Fibroblast of gingiva (primary cell): ENCODE measurements at regions not wholly inside any gene's neighbourhood (a gene's known extent, or its start where the extent isn't known, plus 50 kb on each side); places are given as distances from the start of the nearest gene placed in this dataset.
"Not testable (repeated sequence)": the region's sequence is repeated elsewhere in the genome, so short reads cannot be mapped to it uniquely, and the experiment has no call there.

Experiments
- DNase-seq: peaks from one replicate; pipeline ENCODE4 v3.0.0-alpha.2; 2011; ENCODE audit warnings: low read depth

DNA sequence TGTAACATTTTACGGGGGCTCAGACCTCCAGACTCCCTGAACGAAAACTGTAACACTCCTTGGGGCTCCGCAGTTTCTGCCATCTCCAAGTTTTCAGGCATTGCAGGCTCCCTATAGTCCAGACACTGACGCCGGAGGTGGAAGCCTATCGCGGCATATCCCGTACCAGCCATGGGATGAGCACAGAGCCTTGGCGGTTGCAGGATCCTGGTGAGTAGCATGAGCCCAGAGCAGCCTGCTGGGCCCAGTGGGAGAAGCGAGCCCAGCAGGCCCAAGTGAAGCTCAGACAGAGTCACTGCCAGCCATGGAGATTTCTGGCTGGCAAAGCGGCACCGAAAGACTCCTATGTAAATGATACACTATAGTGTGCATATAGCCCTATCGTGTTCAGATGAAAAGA lies 446.8 kb downstream of the COL11A1 start:
- no peak for DNase-seq

DNA sequence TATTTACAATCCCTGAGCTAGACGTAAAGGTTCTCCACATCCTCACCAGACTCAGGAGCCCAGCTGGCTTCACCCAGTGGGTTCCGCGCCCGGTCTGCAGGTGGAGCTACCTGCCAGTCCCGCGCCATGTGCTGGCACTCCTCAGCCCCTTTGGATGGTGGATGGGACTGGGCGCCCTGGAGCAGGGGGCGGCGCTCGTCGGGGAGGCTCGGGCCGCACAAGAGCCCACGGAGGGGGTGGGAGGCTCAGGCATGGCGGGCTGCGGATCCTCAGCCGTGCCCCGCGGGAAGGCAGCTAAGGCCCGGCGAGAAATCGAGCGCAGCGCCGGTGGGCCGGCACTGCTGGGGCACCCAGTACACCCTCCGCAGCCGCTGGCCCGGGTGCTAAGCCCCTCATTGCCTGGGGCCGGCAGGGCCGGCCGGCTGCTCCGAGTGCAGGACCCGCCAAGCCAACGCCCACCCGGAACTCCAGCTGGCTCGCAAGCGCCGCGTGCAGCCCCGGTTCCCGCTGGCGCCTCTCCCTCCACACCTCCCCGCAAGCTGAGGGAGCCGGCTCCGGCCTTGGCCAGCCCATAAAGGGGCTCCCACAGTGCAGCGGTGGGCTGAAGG lies 448.3 kb downstream of the COL11A1 start:
- not testable (repeated sequence) for DNase-seq

DNA sequence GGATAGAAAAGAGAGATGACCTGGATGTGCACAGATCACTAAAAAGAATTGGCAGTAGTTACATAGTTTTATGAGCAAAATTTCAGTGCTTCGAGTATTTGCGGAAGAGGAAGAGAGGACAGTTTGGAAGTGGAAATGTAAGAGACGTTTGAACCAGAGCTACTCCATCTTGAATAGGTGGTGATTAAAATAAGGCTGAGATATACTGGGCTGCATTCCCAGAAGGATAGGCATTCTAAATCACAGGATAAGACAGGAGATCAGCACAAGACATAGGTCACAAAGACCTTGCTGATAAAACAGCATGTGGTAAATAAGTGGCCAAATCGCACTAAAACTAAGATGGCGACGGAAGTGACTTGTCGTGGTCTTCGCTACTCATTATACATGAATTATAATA lies 453.3 kb downstream of the COL11A1 start:
- DNase-seq: no peak

DNA sequence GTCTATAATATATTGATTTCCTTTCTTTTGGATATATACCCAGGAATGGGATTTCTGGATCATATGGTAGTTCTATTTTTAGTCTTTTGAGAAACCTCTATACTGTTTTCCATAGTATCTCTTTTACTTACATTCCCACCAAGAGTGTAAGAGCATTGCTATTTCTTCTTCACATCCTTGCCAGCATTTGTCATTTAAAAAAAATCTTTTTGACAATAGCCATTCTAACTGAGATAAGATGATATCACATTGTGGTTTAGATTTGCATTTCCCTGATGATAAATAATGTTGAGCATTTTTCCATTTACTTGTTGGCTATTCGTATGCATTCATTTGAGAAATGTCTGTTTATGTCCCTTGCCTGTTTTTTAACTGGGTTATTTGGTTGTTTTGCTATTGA lies 467.4 kb downstream of the COL11A1 start:
- no peak for DNase-seq

DNA sequence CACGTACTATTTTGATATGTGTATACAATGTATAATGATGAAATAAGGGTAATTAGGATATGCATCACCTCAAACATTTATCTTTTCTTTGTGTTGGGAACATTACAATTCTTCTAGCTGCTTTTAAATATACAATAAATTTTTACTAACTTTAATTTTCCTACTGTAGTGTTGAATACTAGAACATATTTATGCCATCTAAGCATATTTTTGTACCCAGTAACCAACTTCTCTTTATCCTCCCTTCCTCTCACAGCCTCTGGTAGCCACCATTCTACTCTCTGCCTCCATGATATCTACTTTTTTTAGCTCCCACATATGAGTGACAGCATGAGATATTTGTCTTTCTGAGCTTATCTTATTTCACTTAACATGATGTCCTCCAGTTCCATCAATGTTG lies 468.0 kb downstream of the COL11A1 start:
- DNase-seq: no peak

DNA sequence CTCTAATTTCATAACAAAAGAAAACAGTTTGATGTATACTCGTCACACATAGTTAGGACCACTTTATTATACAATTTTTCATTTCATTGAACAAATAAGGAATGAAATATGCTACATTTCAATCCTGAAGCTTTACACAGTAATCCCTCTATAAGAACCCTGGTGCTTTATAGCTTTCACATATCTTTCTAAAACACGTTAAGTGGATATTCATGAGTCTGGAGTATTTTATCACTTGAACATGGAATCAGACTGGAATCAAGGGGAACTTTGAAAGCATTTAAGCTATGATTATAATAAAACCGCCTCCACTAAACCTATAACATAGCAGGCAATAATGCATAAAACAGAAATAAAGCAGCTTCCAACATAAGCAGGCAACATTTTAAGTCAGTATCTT lies 476.6 kb downstream of the COL11A1 start:
- DNase-seq: no peak

DNA sequence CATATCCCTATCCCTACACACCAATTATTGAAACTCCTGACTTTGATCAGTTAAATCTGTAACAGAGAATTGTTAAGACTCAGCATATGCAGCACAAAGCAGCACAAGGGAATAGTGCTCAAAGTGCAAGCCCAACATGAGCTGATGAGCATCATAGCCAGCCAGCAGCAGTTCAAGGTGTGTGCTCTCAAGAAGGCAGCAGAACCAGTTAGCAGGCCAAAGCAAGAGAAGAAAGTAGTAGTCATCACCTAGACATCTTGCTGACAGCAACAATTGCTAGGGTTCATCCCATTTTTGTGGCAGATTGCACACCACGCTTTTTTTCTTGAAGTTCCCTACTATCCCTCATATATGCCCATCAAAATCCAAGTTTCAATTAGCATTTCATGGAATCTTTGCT lies 478.3 kb downstream of the COL11A1 start:
- DNase-seq: no peak

DNA sequence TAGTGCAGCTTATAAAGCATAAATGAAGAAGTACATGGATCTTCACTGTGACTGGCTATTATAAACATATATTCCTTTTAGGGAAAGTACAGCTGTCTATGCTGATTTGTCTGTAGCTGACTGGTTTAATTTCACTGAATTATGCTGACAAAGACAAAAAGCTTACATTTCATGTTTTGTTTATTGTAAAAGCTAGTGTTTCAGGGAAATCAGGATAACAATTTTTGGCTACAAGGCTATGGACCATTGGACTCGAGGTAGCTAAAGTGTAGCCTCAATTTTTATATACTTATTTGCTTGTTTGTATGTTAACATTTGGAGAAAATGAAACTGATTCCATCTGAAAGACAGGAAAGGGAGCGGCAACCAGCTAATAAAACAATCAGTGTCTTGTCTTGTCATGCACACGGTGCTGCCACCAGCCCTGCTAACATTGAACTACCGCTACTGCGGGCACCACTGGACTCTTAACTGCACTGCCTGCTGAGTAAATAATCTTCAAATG lies 480.2 kb downstream of the COL11A1 start:
- DNase-seq: peak; percentile 14

DNA sequence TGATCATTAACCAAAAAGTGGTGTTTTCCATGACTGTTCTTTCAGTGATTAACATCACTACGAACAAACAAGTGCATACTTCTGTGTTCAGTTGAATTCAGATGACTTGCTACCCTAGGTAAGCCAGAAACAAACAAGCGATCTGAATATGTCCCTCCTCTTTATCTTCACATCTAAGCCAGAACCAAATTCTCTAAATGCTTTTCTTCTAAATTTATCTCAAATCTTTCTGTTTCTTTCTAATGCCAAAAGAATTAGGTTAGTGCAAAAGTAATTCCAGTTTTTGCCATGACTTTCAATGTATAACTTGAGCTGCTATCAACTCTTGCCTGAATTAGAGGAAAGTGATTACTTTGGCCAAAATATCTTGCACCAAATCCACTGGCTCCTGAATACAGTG lies 481.2 kb downstream of the COL11A1 start:
- no peak for DNase-seq

DNA sequence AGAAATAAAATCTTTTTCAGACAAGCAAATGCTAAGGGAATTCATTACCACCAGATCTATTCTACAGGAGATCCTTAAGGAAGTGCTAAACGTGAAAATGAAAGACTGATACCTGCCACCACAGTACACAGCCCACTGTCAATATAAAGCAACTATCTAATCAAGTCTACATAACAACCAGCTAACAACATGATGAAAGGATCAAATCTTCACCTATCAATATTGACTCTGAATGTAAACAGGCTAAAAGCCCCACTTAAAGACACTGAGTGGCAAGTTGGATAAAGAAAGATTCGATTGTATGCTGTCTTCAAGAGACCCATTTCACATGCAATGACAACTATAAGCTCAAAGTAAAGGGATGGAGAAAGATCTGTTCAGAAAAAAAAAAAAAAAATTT lies 492.4 kb downstream of the COL11A1 start:
- no peak for DNase-seq

DNA sequence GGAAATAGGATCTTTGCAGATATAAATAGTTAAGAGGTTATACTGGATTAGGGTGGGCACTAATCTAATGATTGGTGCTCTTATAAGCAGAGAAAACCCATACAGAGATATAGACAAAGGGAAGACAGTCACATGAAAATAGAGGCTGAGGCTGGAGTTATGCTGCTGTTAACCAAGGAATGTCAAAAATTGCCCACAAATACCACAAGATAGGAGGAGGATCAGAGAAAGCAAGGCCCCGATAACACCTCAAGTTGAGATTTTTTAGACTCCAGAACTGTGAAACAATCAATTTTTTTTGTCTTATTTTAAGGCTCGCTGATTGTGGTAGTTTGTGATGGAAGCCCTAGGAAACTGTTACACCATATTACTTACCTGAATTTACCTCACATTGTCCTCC lies 513.2 kb downstream of the COL11A1 start:
- DNase-seq: no peak

DNA sequence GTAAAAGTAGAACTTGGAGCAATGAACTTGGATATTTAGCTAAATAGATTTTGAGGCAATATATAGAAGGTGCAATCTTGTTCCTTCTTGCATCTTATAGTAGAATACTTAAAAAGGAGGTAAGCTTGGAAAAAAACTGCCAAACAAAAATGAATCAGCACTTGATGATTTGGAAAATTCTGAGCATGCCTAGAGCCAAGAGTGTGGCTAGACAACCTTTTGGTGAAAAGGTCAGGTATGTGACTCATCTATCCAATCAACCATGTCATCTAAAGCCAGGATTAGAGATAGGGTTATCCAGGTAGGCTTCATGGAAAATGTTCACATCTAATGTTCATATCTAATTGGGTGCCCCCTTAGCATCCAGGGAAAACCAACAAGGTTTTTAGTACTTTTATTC lies 515.0 kb downstream of the COL11A1 start:
- no peak for DNase-seq

DNA sequence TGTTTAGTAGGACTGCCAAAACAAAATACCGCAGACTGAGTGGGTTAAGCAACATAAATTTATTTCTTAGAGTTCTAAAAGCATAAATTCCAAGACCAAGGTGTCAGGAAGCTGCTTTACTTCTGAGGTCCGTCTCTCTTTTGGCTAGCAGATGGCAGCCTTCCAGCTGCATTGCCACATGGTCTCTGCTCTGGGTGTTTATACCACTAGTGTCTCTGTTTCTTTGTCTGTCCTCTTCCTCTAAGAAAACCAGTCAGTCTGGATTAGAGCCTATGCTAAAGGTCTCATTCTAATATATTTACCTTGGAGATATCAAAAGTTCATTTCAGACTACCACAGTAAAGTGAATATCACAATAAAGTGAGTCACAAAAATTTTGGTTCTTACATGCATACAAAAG lies 519.8 kb downstream of the COL11A1 start:
- DNase-seq: peak; percentile 2

DNA sequence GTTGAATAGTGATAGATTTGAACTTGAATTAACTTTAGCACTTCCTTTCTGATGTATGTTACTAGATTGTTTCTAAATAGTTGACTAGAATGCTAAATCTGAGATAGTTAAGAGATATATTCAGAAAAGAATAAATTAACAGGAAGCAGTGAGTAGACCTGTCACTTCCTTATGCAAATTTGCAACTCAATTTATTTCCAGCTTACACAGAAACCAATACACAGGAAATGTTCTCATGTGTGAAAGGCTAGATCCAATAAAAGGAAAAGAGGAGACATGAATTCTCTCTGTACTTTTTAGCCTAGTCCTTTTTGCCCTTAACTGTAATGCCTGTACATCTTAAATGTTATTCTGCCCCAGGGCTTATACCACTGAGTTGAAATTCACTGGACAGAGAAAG lies 522.3 kb downstream of the COL11A1 start:
- no peak for DNase-seq

DNA sequence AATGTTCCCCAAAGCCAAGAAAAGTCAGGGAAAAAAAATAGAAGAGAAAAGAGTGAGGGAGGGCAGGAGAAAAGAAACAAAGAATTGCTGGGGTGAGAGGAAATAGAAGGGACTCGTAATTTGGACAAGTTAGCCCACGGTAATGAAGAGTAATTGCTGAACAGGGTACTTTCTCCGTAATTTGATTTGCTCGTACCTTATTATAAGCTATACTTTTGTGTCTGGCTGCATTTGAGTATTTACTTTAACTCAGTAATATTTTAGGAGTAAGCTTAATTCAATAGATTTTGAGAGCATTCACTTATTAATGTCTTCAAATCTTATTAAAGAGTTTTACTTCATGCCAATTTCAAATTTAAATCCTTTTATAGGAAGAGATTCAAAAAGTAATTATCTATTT lies 527.5 kb downstream of the COL11A1 start:
- DNase-seq: no peak

DNA sequence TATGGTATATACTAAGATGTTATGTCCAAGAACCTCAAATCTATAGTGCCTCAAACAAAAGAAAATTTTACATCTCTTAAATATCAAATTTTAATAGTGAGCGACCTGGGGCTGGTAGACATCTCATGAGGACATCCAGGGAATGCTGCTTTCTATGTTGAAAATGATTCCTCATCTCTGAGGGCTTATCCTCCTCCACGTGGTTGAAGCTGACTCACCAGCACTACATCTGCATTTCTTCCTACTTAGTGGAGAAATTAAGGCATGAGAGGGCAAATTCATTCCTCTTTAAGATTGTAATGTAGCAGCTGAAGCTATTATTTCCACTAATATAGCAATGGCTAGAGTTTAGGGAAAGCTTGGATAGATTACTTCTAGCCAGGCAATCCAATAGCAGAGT lies 529.5 kb downstream of the COL11A1 start:
- DNase-seq: no peak

DNA sequence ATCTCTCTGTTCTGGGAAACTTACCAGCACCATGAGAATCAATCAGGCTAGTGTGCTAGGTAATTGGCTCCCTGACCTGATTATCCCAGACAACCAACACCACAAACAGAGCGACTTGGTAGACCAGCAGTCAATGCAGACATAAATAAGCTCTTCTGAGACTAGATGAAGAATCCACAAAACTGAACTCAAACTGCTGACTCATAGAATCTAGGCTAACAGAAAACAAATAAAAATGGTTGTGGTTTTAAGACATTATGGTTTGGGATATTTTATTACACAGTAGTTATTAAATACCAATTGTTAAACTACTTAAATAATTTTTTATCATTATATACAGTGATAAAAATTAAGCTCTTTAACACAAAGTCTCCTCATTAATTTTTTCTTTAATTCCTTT lies 535.7 kb downstream of the COL11A1 start:
- no peak for DNase-seq

DNA sequence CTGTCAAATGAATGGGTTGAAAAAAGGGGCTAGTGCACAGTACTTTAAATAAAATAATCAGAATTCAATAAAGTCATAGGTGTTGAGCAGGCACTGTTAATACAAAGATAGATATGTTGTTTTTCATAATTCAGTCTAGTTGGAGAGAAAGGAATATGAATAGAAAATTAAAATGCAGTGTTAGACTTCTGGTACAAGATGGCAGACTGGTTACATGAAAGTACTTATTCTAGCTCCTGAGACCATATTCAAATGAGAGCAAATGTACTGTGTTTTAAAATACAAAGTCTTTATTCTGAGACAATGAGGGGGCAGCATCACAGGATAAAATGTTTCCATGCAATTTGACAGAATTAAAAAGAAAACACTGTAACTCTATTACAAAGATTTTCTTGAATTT lies 542.1 kb downstream of the COL11A1 start:
- DNase-seq: no peak

DNA sequence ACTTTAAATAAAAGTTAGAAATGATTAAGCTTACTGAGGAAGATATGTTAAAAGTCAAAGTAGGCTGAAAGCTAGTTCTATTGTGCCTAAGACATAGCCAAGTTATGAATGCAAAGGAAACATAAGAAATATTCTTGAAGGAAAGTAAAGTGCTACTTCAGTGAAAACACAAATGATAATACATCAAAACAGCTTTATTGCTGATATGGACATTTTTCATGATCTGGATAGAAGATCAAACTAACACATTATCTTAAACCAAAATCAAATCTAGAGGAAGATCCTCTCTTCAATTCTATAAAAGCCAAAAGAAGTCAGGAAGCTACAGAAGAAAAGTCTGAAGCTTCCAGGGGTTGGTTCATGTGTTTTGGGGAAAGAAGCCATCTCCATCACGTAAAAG lies 545.9 kb downstream of the COL11A1 start:
- no peak for DNase-seq

DNA sequence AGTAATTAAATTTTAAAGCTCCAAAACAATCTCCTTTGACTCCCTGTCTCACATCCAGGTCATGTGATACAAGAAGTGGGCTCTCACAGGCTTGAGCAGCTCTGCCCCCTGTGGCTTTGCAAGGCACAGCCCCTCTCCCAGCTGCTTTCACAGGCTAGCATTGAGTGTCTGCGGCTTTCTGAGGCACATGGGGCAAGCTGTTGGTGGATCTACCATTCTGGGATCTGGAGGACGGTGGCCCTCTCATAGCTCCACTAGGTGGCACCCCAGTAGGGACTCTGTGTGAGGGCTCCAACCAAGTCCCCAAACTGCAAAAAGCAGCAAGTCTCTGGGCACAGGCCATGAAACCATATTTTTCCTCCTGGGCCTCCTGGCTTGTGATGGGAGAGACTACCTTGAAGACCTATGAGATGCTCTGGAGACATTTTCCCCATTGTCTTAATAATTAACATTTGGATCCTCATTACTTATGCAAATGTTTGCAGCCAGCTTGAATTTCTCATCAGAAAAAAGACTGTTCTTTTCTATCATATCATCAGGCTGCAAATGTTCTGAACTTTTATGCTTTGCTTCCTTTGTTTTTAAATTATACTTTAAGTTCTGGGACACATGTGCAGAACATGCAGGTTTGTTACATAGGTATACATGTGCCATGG lies 554.1 kb upstream of the OLFM3 start:
- DNase-seq: peak; percentile 16

DNA sequence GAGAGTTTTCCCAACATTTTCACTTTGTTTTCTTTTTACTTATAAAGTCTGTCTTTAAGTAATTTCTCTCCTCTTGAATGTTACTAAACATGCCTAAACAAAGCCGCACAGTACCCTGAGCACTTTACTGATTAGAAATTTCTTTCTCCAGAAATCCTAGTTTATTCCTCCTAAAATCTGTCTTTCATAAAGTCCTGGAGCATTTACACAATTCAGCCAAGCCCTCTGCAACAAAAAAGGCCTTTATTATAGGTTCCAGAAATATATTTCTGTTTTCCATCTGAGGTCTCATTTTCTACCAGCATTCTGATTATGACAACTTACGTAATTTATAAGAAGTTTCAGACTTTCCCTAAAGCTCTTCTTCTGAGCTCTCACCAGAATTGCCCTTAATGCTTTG lies 549.5 kb upstream of the OLFM3 start:
- no peak for DNase-seq

DNA sequence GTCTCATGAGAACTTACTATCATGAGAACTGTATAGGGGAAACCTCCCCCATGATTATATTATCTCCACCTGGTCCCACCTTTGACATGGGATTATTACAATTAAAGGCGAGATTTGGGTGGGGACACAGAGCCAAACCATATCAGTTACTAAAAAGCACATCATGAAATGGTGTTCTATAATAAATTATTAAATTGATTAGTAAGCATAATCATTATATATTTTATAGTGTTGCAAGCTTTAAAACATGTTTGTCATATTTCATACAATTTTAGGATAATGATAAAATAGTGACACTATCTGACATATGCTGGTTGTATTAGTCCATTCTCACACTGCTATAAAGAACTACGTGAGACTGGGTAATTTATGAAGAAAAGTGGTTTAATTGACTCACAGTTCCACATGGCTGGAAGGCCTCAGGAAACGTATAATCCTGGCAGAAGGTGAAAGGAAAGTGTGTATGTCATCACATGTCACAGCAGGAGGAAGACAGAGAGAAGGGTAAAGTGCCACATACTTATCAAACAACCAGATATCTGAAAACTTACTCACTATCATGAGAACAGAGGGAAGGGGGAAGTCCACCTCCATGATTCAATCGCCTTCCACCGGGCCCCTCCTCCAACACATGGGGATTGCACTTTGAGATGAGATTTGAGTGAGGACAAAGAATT lies 539.2 kb upstream of the OLFM3 start:
- DNase-seq: no peak

DNA sequence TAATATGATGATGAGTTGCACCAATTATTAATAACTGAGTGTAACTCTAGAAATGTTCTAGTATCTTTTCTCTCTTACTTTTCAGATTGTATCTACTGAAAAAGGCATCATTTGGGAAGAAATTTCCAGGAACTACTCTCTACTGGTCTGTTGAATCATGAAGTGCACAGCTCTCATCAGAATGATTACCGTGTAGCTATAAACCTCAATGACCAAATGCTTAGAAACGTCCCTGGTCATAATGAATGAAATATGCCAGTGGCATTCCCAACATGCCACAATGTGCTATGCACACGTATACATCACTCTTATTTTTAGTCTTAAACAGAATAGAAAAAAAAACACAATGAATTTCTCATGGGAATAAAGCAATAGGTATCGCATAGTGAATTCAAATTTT lies 534.3 kb upstream of the OLFM3 start:
- DNase-seq: no peak

DNA sequence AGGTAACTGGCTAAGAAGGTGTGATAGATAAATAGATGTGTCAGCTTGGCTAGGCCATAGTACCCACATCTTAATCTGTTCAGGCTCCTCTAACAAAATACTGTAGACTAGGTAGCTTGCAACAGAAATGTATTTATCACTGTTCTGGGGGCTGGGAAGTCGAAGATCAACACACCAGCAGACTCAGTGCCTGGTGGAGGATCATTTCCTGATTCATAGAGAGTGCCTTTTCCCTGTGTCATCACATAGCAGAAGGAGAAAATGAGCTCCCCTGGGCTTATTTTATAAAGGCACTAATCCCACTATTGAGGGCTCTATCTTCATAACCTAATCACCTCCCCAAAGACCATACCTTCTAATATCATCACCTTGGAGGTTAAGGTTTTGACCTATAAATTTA lies 532.7 kb upstream of the OLFM3 start:
- DNase-seq: no peak
